RWPE2 (cell line): ENCODE measurements at regions not wholly inside any gene's neighbourhood (a gene's known extent, or its start where the extent isn't known, plus 50 kb on each side); places are given as distances from the start of the nearest gene placed in this dataset.
"Not testable (repeated sequence)": the region's sequence is repeated elsewhere in the genome, so short reads cannot be mapped to it uniquely, and the experiment has no call there.

Experiments
- ATAC-seq: fragments of 200-7000 bp; cut with Tn5 transposase; 3 replicates; pipeline ENCODE4 v1.9.1; 2021; ENCODE audit warnings: low read depth
- DNase-seq: peaks from one replicate; pipeline ENCODE4 v3.0.0-alpha.2; 2020; ENCODE audit warnings: low spot score
- H3K27ac ChIP-seq: fragments of 450-650 bp; 2 replicates; pipeline ENCODE4 v1.5.1; 2017; ENCODE audit warnings: mild to moderate bottlenecking; ENCODE audit not compliant: poor library complexity, severe bottlenecking
- H3K27me3 ChIP-seq: fragments of 250-450 bp; sonication (Bioruptor Pico); 2 replicates; pipeline ENCODE4 v1.5.1; 2021; ENCODE audit warnings: mild to moderate bottlenecking, moderate library complexity; ENCODE audit not compliant: insufficient read depth, poor library complexity, severe bottlenecking
- H3K36me3 ChIP-seq: fragments of 250-450 bp; sonication (Bioruptor Pico); 2 replicates; pipeline ENCODE4 v1.5.1; 2020; ENCODE audit warnings: low read depth, mild to moderate bottlenecking, moderate library complexity
- H3K4me1 ChIP-seq: fragments of 250-450 bp; sonication (Bioruptor Pico); 2 replicates; pipeline ENCODE4 v1.5.1; 2021; ENCODE audit warnings: mild to moderate bottlenecking, moderate library complexity; ENCODE audit not compliant: insufficient read depth, poor library complexity, severe bottlenecking
- H3K4me3 ChIP-seq: fragments of 250-450 bp; sonication (Bioruptor Pico); 2 replicates; pipeline ENCODE4 v1.5.1; 2021; ENCODE audit warnings: mild to moderate bottlenecking, moderate library complexity; ENCODE audit not compliant: severe bottlenecking
- H3K9me3 ChIP-seq: fragments of 250-450 bp; sonication (Bioruptor Pico); 2 replicates; pipeline ENCODE4 v1.5.1; 2021; ENCODE audit warnings: mild to moderate bottlenecking, moderate library complexity; ENCODE audit not compliant: severe bottlenecking
- TF ChIP-seq, protein P1 (sequence below): fragments of 450-650 bp; IDR thresholded peaks from one replicate; pipeline ENCODE4 v1.5.1; 2017; ENCODE audit warnings: mild to moderate bottlenecking, moderate library complexity; ENCODE audit not compliant: poor library complexity, severe bottlenecking

DNA sequence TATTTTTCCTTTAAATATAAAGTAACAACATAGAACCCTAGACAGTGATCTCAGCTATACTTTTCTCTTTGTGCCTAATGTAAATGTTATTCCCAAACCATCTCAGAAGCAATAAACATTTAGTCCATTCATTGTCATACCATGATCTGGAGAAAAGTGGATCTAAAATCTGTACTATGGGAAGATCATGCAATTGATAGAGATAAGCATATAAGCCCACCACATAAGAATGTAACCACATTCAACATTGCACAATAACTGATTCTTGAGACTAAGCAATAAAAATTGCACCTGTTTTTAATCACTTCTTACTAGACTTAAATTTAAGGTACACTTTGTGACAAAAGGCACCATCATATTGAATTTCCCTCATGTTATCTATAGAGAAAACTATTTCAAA is 1403.0 kb upstream of the C9orf72 start:
- no peak for ATAC-seq
- no peaks in the 10 kb centered on the region for H3K27me3 ChIP-seq

GRCh38 chr9:28976684-28977083 is 1403.4 kb upstream of the C9orf72 start:
- H3K9me3 ChIP-seq: no peaks in the 10 kb centered on the region
- H3K4me1 ChIP-seq: no peaks in the 10 kb centered on the region
- ATAC-seq: no peak
- H3K27ac ChIP-seq: no peak overlapping the region
- no peaks in the 10 kb centered on the region for H3K27me3 ChIP-seq
- H3K36me3 ChIP-seq: no peaks in the 10 kb centered on the region
- no peak overlapping the region for H3K4me3 ChIP-seq
- TF ChIP-seq, protein P1, sequence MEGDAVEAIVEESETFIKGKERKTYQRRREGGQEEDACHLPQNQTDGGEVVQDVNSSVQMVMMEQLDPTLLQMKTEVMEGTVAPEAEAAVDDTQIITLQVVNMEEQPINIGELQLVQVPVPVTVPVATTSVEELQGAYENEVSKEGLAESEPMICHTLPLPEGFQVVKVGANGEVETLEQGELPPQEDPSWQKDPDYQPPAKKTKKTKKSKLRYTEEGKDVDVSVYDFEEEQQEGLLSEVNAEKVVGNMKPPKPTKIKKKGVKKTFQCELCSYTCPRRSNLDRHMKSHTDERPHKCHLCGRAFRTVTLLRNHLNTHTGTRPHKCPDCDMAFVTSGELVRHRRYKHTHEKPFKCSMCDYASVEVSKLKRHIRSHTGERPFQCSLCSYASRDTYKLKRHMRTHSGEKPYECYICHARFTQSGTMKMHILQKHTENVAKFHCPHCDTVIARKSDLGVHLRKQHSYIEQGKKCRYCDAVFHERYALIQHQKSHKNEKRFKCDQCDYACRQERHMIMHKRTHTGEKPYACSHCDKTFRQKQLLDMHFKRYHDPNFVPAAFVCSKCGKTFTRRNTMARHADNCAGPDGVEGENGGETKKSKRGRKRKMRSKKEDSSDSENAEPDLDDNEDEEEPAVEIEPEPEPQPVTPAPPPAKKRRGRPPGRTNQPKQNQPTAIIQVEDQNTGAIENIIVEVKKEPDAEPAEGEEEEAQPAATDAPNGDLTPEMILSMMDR: no peak
- no peak for DNase-seq

More for the DNA sequence above, 1403.0 kb upstream of the C9orf72 start:
- Histone ChIP-seq H3K27ac (no peak overlapping the region), H3K4me1 (no peaks in the 10 kb centered on the region), H3K36me3 (no peaks in the 10 kb centered on the region), H3K9me3 (no peaks in the 10 kb centered on the region), H3K4me3 (no peak overlapping the region)
- DNase-seq: no peak
- TF ChIP-seq, protein P1: no peak

DNA sequence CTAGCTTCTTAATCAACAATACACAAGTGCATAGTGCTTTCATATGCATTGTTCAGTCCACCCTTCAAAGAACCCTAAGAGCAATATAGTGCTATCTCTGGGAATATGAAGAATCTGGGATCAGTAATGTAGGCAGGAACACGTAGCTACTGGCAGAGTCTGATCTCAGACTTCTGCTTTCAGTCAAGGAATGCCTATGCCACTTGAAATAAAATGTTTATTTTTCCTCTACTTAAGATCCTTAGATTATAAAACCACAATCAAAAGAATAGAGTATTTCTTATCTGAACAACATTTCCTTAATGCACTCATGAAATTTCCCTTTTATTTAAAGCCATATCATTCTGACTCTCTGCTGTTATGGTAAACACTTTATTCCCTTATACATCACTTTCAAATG is 1407.8 kb upstream of the C9orf72 start:
- no peaks in the 10 kb centered on the region for H3K9me3 ChIP-seq
- H3K27ac ChIP-seq: no peak overlapping the region
- no peaks in the 10 kb centered on the region for H3K27me3 ChIP-seq
- TF ChIP-seq, protein P1: no peak
- DNase-seq (no peak), ATAC-seq (no peak)
- peaks cover 6% of the 10 kb centered on the region for H3K4me1 ChIP-seq
- no peak overlapping the region for H3K4me3 ChIP-seq
- no peaks in the 10 kb centered on the region for H3K36me3 ChIP-seq

- Histone ChIP-seq H3K4me3 (no peak overlapping the region), H3K36me3 (no peaks in the 10 kb centered on the region), H3K9me3 (no peaks in the 10 kb centered on the region), H3K27ac (no peak overlapping the region), H3K4me1 (peaks cover 6% of the 10 kb centered on the region), H3K27me3 (no peaks in the 10 kb centered on the region)
- ATAC-seq (no peak), DNase-seq (no peak)
- TF ChIP-seq, protein P1: no peak
These were observed 1408.4 kb upstream of the C9orf72 start for GRCh38 chr9:28981711-28982110.

GRCh38 chr9:28984016-28984415 is 1410.7 kb upstream of the C9orf72 start:
- TF ChIP-seq, protein P1: no peak
- ATAC-seq (no peak), DNase-seq (no peak)
- Histone ChIP-seq H3K4me3 (no peak overlapping the region), H3K27ac (no peak overlapping the region), H3K27me3 (no peaks in the 10 kb centered on the region), H3K36me3 (no peaks in the 10 kb centered on the region), H3K4me1 (peaks cover 6% of the 10 kb centered on the region), H3K9me3 (no peaks in the 10 kb centered on the region)

DNA sequence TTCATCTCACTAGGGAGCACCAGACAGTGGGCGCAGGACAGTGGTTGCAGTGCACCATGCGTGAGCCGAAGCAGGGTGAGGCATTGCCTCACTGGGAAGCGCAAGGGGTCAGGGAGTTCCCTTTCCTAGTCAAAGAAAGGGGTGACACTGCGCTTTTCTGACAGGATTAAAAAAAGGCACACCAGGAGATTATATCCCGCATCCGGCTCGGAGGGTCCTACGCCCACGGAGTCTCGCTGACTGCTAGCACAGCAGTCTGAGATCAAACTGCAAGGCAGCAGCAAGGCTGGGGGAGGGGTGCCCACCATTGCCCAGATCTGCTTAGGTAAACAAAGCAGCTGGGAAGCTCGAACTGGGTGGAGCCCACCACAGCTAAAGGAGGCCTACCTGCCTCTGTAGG is 1416.7 kb upstream of the C9orf72 start:
- H3K4me1 ChIP-seq, ATAC-seq, DNase-seq, H3K9me3 ChIP-seq, H3K27ac ChIP-seq, H3K36me3 ChIP-seq, H3K4me3 ChIP-seq, H3K27me3 ChIP-seq: not testable (repeated sequence)
